ENCODE measurements at regions not wholly inside any gene's neighbourhood (a gene's known extent, or its start where the extent isn't known, plus 50 kb on each side); places are given as distances from the start of the nearest gene placed in this dataset.

- ATAC-seq (no peak), DNase-seq (ENCODE audit: low read depth, low spot score) (no peak)
- RAD21 ChIA-PET (ENCODE audit: low non-redundant PET in 1 of 2, low total read pairs in 2 of 2, uncharacterized antibody in 2 of 2, unreplicated experiment in 2 of 2), result no interaction called here
Observed at GRCh38 chr4:155099231-155099630, 109.2 kb upstream of the NPY2R start.

GRCh38 chr4:155106629-155107028 lies 101.8 kb upstream of the NPY2R start:
- no peaks in the 10 kb centered on the region for H3K9me2 ChIP-seq (ENCODE audit: insufficient read depth)
- no peaks in the 10 kb centered on the region for H3K36me3 ChIP-seq (ENCODE audit: control insufficient read depth in 1 of 2, insufficient read depth in 2 of 2, low read length in 2 of 2)
- ChIA-PET CTCF (no interaction called here), RAD21 (ENCODE audit: low non-redundant PET in 1 of 2, low total read pairs in 2 of 2, uncharacterized antibody in 2 of 2, unreplicated experiment in 2 of 2) (no interaction called here), POLR2A (no interaction called here)
- BruUV-seq (replicated peaks), result no TSS peak
- H2AFZ ChIP-seq (ENCODE audit: low read depth, low read length, poor library complexity, severe bottlenecking), result no peak overlapping the region
- H3K79me2 ChIP-seq (ENCODE audit: insufficient read depth, low read length), result no peaks in the 10 kb centered on the region
- H3K4me3 ChIP-seq (replicated peaks in 1 of 2; ENCODE audit: low read depth in 1 of 2, low read length in 2 of 2), result no peak overlapping the region
- no peak overlapping the region for H3K27ac ChIP-seq (ENCODE audit: low read depth, low read length)
- H3K27me3 ChIP-seq (ENCODE audit: insufficient read depth, low read length), result no peaks in the 10 kb centered on the region
- intact Hi-C loops (cut with micrococcal nuclease), result no loop called here
- H3K9me3 ChIP-seq (ENCODE audit: control insufficient read depth in 1 of 2, insufficient read depth in 1 of 2, low read depth in 1 of 2, low read length in 2 of 2), result no peaks in the 10 kb centered on the region
- no peaks in the 10 kb centered on the region for H3K4me1 ChIP-seq (ENCODE audit: control insufficient read depth in 1 of 2, insufficient read depth in 2 of 2, low read length in 2 of 2)
- H3K4me2 ChIP-seq (ENCODE audit: low read length), result no peak overlapping the region
- ATAC-seq (no peak), DNase-seq (ENCODE audit: low read depth, low spot score) (no peak)
- H4K20me1 ChIP-seq (ENCODE audit: insufficient read depth), result no peaks in the 10 kb centered on the region
- H3K9ac ChIP-seq (ENCODE audit: low read length), result no peak overlapping the region
- TF ChIP-seq ELF1 (IDR thresholded peaks at IDR 0.05; ENCODE audit: borderline replicate concordance, low read depth), result no peak
- TF ChIP-seq ZNF274 (IDR thresholded peaks at IDR 0.05; ENCODE audit: low read depth, low read length), result no peak
- TF ChIP-seq SRF (IDR thresholded peaks at IDR 0.05; ENCODE audit: low read depth), result no peak
- no peak for TF ChIP-seq FOSL1 (IDR thresholded peaks at IDR 0.05; ENCODE audit: low read depth)
- no peak for TF ChIP-seq TCF7L2 (IDR thresholded peaks at IDR 0.05; ENCODE audit: borderline replicate concordance, extremely low read depth, insufficient read depth, insufficient read length)
- TF ChIP-seq EZH2phosphoT487 (IDR thresholded peaks at IDR 0.05; ENCODE audit: borderline replicate concordance), result no peak
- no peak for TF ChIP-seq SP1 (IDR thresholded peaks at IDR 0.05; ENCODE audit: low read depth)
- TF ChIP-seq JUND (IDR thresholded peaks at IDR 0.05), result no peak
- TF ChIP-seq YY1 (IDR thresholded peaks at IDR 0.05; ENCODE audit: extremely low read depth, insufficient replicate concordance, low read depth, low read length), result no peak
- no peak for TF ChIP-seq CTCF (IDR thresholded peaks at IDR 0.05 in 2 of 3, conservative IDR thresholded peaks at IDR 0.05 in 1 of 3; ENCODE audit: borderline replicate concordance in 1 of 3, insufficient read depth in 1 of 3, low read depth in 2 of 3, low read length in 2 of 3)
- TF ChIP-seq ZFX (IDR thresholded peaks at IDR 0.05), result no peak
- TF ChIP-seq EZH2 (IDR thresholded peaks at IDR 0.05), result no peak
- TF ChIP-seq CBX3 (IDR thresholded peaks at IDR 0.05; ENCODE audit: low read depth), result no peak

More at GRCh38 chr4:155099231-155099630, 109.2 kb upstream of the NPY2R start:
- no peaks in the 10 kb centered on the region for H3K9me2 ChIP-seq (ENCODE audit: insufficient read depth)
- H3K27me3 ChIP-seq (ENCODE audit: insufficient read depth, low read length), result no peaks in the 10 kb centered on the region
- no peaks in the 10 kb centered on the region for H3K4me1 ChIP-seq (ENCODE audit: control insufficient read depth in 1 of 2, insufficient read depth in 2 of 2, low read length in 2 of 2)
- H3K4me3 ChIP-seq (replicated peaks in 1 of 2; ENCODE audit: low read depth in 1 of 2, low read length in 2 of 2), result no peak overlapping the region
- no peaks in the 10 kb centered on the region for H3K9me3 ChIP-seq (ENCODE audit: control insufficient read depth in 1 of 2, insufficient read depth in 1 of 2, low read depth in 1 of 2, low read length in 2 of 2)
- H4K20me1 ChIP-seq (ENCODE audit: insufficient read depth), result no peaks in the 10 kb centered on the region
- no TSS peak for BruUV-seq (replicated peaks)
- no peaks in the 10 kb centered on the region for H3K36me3 ChIP-seq (ENCODE audit: control insufficient read depth in 1 of 2, insufficient read depth in 2 of 2, low read length in 2 of 2)
- H3K27ac ChIP-seq (ENCODE audit: low read depth, low read length), result no peak overlapping the region
- ChIA-PET POLR2A (no interaction called here), CTCF (no interaction called here)
- TF ChIP-seq, protein P1, sequence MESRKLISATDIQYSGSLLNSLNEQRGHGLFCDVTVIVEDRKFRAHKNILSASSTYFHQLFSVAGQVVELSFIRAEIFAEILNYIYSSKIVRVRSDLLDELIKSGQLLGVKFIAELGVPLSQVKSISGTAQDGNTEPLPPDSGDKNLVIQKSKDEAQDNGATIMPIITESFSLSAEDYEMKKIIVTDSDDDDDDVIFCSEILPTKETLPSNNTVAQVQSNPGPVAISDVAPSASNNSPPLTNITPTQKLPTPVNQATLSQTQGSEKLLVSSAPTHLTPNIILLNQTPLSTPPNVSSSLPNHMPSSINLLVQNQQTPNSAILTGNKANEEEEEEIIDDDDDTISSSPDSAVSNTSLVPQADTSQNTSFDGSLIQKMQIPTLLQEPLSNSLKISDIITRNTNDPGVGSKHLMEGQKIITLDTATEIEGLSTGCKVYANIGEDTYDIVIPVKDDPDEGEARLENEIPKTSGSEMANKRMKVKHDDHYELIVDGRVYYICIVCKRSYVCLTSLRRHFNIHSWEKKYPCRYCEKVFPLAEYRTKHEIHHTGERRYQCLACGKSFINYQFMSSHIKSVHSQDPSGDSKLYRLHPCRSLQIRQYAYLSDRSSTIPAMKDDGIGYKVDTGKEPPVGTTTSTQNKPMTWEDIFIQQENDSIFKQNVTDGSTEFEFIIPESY (IDR thresholded peaks at IDR 0.05; ENCODE audit: extremely low read depth, insufficient replicate concordance, low read length), result no peak
- no peak for TF ChIP-seq POLR2A (IDR thresholded peaks at IDR 0.05; ENCODE audit: borderline replicate concordance, extremely low read depth, insufficient read depth, insufficient read length)
- TF ChIP-seq EZH2 (IDR thresholded peaks at IDR 0.05), result no peak
- TF ChIP-seq EGR1 (IDR thresholded peaks at IDR 0.05; ENCODE audit: low read depth), result no peak
- TF ChIP-seq ELF1 (IDR thresholded peaks at IDR 0.05; ENCODE audit: borderline replicate concordance, low read depth), result no peak
- intact Hi-C loops (cut with micrococcal nuclease), result no loop called here
- H3K4me2 ChIP-seq (ENCODE audit: low read length), result no peak overlapping the region
- H3K79me2 ChIP-seq (ENCODE audit: insufficient read depth, low read length), result no peaks in the 10 kb centered on the region
- no peak overlapping the region for H3K9ac ChIP-seq (ENCODE audit: low read length)
- H2AFZ ChIP-seq (ENCODE audit: low read depth, low read length, poor library complexity, severe bottlenecking), result no peak overlapping the region

All from HCT116 (cell line).